NCI-H2196 treated with DMSO at 0.1 percent for 48 hours (cell line): ENCODE measurements at regions not wholly inside any gene's neighbourhood (a gene's known extent, or its start where the extent isn't known, plus 50 kb on each side); places are given as distances from the start of the nearest gene placed in this dataset.

Source experiments
- DNase-seq: peaks from one replicate; lab custom pipeline; 2025; ENCODE audit not compliant: unreplicated experiment; lab: John Stamatoyannopoulos, UW

DNA sequence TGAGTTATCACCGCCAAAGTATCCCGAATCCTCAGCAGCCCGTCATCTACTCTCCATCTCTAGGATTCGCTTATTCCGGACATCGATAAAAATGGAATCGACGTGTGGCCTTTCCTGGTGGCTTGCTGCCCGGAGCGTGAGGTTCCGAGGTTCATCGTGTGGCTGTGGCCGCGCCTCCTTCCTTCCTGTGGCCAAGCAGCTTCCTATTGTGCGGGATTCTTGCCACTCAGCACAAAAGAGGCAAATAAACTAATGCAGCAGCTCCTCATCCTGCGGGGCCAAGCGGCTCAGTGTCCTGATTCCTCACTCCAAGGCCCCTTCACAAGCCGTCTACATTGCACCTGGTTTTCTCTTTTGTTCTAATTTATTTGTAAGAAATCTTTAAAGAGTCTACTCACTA, 800.9 kb downstream of the CDH9 start:
- no peak for DNase-seq

DNA sequence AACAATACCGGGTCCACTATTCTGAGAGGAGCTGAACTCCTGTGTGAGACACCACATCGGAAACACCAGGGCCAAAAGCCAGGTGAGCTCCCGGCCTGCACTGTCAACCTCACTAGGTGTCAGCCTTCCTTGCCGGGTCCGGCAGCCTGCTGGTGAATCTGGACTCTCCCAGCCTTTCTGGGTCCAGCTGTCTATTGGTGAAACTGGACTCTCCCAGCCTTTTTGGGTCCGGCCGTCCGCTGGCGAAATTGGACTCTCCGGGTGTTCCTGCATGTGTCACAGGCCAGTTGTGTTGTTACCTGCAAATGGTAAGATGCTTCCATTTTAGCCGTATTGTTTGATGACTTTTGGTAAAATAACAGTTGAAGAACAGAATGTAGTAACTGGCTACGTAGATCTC, 801.5 kb downstream of the CDH9 start:
- no peak for DNase-seq

DNA sequence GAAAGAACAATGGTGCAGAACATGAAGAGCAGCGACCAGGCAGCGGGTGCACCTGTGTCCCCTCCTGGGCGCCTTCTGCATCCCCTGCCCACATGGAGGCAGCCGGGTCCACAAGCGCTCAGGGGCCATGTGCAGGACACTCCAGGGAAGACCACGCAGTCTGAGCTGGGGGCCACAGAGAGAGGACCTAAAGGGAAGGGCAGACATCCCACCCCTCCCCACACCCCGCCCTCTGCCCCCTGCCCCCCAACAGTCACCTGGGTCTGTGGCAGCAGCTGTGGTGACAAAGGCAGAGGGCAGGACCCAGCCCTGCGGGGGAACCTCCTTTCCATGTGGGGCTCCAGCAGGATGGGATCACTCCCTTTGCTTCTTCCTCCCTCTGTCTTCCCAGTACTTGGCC, 805.7 kb downstream of the CDH9 start:
- no peak for DNase-seq

DNA sequence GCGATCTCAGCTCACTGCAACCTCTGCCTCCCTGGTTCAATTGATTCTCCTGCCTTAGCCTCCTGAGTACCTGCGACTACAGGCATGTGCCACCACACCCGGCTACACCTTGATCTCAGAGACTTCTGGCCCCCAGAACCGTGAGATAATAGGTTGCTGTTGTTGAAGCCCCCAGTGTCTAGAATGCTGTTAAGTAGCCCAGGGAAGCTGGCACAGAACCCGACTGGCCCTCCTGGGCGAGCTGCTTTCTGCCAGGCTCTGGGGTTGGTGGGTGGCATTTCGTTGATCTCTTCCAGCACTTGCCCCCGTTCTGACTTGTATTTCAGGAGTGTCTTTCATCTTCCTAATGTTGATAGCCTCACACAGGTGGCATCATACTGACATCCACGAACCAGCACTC, 807.1 kb downstream of the CDH9 start:
- no peak for DNase-seq

DNA sequence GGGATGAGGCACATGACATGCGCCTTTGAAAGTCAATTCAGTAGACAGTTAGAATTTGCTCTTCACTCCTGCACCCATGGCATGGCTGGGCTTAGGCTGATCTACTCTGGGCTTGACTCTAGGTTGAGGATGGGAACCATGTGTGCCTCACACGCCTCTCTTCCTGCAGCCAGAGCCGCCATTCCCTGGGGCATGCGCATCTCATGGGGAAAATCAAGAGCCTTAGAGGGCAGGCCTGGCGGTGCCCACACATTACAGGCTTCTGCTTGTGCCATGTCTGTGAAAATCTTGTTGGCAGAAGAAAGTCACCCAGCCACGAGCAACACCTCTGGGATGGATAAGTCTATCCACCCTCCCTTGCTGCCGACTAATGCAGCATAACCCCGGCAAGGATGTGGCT, 808.5 kb downstream of the CDH9 start:
- no peak for DNase-seq

DNA sequence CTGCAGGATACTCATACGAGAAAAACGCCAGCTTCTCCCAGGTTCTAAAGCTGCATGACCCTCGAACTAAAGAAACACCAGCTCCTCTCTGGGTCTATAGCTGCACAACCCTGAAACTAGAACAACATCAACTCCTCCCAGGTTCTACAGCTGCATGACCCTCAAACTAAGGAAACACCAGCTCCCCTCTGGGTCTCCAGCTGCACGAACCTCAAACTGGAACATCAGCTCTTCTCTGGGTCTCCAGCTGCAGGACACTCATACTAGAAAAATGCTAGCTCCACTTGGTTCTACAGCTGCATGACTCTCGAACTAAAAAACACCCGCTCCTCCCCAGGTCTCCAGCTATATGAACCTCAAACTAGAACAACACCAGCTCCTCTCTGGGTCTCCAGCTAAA, 811.1 kb downstream of the CDH9 start:
- no peak for DNase-seq

DNA sequence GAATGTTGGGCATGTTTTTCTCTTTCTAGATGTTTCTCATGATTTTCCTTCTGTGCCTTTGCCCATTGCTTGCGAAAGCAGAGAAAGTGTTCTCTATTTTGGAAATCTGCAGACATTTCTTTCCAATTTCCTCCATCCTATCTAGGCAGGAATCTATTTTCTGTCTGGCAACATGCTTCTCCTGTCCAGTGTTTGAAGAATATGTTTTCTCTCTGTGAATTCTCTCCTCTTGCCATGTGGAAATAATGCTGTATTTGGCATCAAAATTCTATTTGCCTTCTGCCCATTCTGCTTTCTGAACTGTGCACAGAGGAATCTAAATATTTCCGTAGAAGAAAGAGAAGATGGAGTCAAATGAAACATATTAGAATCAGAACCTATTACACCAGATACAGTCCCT, 833.3 kb downstream of the CDH9 start:
- no peak for DNase-seq

DNA sequence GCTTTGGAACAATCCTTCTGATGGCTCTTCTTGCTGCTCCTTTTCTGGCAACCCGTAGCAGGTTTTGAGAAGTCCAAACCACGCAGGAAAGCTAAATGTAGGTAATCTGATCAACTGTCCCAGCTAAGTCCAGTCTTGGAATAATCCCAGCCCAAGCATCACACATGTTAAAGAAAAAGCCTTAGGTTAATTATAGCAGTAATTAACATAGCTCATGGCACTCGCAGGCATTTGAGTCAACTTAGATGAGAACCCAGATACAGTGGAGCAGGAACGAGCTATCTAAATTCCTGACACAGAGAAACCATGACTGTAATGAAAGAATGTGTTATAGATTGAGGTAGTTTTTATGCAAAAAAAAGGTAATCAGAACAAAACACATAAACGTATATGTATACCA, 844.8 kb downstream of the CDH9 start:
- no peak for DNase-seq

DNA sequence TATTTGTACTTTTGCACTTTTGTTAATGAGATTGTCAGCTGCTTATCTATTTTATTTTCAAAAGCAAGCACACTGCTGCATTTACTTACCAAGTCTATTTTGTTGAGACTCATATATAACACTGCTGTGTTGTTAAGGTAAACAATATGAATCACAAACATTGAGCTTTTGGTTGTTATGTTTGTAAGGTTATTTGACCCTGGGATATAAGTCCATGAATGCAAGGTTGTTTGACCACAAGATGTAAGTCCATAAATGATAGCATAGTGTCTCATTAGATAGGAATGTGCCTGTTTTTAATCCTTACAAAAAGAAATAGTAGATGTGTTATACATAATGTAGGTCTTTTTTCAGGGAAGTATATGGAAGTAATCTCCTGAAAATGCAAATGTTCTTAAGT, 845.9 kb downstream of the CDH9 start:
- no peak for DNase-seq

DNA sequence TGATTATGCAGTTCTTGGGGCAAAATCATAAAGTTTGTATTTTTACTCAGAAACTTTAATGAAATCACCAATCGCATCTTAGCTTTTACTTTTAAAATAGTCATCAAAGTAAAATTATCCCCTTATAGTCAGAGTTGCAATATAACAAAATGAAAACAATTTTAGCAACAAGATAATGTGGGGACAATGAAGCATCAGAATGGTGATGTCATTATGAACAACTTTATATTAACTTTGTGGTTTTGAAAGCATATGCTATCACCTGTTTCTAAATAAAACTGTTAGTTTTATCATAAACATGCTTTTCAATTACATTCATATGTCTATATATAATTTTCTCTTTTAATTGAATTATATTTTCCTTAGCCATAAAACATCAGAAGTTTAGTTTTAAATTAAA, 856.8 kb downstream of the CDH9 start:
- no peak for DNase-seq

DNA sequence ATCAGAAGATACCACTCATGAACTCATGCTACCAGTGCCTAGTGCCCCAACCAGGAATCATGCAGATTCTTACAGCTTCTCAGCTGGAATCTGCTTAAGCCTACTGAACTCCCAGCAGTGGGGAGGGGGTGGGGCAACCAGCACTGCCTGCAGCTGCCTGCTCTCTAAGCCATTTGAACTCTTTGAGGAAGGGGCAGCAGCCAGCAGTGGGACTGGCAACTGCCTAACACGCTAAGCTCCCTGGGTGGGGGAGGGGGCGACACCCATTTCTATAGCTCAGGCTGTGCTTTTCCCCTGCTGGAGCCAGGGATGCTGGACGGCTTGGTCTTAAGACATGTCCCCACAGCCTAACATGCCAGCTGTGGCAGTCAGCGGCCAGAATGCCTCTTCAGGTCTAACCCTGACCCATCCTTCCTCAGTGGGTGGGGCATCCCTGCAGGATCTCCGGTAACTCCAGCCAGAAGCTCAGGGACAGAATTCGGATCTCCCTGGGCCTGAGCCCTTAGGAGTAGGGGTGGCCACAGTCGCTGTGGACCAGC, 889.7 kb downstream of the CDH9 start:
- no peak for DNase-seq

DNA sequence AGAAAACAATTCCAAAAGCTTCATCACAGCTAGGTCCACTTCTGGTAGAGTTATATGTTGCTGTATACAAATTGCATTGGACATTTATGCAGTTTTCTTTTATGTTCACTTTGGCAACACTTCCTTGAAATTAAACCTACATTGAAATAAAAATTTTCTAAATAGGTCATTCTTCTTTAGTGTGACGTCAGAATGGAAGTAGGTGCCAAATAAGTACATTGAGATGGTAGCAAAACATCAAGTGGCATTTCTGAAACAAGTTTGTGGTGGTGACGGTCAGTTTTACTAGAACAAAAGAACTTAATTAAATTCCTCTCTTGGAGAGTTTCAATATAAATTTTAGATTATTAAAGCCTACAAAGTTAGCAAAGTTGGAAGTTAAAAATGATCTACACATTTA, 895.1 kb downstream of the CDH9 start:
- DNase-seq = no peak

DNA sequence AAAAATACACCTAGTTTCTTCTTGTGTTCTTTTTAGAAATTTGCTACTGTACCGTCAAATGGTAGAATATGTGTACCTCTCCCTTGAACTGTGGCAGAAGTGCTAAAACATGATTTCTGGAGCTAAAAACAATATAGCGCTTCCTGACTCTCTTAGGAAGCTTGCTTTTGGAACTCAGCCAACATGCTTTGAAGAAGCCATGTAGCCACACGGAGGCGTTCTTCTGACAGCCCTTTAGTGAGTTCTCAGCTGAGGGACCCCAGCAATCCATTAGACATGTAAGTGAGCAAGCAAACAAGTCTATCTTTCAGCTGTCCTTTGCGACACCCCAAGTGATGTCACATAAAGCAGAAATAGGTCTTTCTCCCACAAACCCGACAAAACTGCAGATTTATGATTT, 917.0 kb downstream of the CDH9 start:
- DNase-seq = no peak

DNA sequence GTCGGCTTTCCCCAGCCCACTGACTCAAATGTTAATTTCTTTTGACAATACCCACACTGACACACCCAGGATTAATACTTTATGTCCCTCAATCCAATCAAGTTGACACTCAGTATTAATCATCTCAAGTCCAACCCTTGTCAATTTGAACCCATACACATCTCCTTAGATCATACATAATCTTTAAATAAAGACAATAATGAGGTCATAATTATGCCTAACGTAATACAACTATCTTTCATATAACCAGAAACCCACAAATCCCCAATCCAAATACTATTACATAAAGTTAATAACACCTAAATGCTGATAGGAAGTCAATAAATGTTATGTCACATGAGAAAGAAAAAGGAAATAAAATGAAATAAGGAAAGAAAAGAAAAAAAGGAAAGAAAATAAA, 934.2 kb downstream of the CDH9 start:
- no peak for DNase-seq

DNA sequence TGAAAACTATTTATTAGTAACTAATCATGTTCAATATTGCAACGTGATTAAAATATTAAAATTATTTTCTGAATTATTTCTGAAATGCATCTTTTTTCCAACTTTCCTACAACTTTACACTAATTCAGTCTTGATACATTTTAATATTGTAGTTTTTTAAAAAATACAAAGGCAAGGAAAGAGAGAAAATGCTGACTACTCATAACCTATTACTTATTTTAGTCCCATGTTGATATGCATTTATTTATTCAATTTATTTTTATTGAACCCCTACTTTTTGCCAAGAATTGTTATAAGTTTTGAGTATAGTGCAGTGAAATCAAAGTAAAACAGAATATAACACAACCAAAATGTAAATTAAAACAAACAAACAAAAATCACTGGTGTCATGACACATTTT, 978.2 kb downstream of the CDH9 start:
- no peak for DNase-seq

DNA sequence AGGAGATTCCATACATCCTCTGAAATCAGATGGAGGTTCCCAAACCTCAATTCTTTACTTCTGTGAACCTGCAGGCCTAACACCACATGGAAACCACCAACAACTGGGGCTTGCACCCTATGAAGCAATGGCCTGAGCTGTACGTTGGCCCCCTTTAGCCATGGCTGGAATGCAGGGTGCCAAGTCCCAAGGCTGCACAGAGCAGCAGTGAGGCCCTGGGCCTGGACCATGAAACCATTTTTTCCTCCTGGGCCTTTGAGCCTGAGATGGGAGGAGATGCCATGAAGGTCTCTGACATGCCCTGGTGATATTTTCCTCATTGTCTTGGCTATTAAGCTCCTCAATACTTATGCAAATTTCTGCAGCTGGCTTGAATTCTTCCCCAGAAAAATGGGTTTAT, 983.8 kb downstream of the CDH9 start:
- no peak for DNase-seq

DNA sequence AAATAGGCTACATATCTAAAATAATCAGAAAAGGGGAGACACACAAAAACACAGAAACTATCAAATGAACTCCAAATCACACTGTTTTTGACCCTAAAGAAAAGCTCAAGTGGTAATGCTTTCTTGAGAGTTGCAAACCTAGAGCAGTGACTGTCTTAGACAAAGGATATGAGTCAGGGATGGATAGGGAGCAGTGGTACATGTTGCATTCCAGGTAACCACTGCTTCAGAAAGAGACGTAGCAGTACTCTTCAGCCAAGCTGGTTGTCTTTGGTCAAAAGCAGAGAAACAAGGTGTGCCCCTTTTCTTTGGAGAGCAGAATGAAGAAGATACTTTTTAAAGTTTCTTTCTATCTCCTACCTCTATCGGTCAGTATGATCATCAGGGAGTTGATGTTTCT, 1003.6 kb downstream of the CDH9 start:
- DNase-seq = no peak

DNA sequence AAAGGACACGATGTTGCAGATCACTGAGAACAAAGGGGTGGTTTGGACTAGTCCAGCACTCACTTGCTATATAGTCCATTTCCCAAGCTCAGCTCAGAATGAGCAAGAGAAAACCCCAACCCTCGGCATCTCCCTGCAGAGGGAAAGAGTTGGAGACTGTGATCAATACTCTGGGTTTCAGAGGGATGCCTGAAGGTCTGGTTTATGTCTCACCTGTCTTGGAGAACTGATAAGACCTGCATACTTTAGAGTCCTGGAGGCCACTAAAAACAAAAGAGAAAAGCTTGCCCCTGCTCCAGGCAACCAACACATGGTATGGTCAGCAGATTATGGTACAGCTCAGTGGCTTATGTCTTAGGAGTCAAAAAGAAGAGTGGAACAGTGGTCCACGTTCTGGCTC, 1006.9 kb downstream of the CDH9 start:
- no peak for DNase-seq

DNA sequence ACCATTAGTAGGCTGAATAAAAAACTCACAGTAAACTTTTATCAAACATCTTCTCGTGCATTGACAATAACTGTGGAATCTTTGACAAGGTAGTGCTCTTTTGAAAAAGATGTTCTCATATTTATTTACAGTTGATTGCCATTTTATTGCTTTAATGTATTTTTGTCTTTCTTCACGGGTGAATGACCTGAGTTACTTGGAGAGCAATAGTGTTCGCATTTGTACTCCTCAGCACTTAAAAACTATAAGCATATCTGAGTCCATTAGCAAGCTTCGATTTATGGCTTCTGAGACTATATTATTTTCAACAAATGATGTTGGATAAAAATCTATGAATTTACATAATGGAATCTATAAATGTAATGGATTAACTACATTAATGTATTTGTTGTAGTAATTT, 1012.3 kb downstream of the CDH9 start:
- DNase-seq = no peak

DNA sequence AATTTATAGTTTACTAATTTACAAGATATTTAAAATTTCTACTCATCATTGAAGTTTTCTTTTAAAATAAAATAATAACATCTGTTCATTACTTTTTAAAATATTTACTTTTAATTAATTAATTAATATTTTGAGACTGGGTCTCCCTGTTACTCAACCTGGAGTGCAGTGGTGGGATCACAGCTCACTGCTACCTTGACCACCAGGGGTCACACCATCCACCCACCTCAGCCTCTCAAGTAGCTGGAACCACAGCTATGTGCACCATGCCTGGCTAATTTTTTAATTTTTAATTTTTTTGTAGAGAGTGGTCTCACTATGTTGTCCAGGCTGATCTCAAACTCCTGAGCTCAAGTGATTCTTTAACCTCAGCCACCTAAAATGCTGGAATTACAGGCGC, 1013.6 kb downstream of the CDH9 start:
- DNase-seq = no peak

DNA sequence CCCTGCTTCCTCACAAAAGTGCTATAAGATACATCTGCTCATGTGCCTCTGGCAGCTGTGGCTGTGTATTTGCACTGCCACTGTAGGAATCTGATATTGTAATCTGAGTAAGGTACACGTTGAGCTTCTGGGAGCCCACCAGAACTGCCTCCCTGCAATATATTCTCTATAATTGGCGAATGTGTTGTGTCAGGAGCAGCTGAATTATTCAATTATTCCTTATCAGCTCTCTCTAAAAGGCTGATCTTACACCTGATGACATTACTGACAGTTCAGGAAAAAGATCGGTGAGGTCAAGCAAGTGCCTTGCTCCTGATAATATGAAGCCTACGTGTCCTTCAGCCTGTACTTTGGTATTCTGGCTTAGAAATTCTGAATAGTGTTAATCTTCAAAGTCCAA, 1015.0 kb downstream of the CDH9 start:
- no peak for DNase-seq

DNA sequence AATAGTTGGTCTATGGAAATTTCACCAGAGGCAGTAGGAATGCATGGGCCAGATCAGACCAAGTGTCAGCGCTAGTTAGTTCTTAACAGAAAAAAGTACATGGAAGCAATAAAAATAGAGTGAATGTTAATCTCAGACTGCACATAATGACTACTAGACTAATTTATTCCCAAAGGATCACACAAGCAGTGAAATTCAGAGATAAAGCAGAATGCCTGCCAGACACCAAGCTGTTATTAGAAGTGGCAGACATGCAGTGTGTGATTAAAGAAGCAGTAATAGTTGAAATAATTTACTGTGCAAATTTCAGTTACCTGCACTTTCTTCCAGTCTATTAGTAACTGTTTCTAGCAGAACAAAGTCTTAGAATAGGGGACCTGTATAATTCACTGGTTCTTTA, 1024.2 kb downstream of the CDH9 start:
- DNase-seq = no peak

DNA sequence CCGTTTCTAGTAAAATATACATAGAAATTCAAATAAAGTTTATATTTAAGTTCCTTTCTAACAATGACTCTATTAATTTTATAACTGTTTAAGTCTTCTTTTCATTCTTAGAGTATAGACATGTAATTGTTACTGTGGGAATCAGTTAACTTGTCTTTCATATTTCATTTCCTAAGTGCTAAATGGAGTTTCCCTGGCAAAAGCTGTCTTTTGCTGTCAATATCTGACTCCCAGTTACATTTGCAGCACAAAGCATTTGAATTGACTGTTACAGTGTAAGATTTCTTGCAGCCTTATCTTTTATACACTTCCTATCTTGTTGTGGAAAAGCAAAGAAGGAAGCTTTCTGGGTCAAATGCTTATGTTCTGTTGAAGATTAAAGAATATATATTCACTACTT, 1026.3 kb downstream of the CDH9 start:
- no peak for DNase-seq

DNA sequence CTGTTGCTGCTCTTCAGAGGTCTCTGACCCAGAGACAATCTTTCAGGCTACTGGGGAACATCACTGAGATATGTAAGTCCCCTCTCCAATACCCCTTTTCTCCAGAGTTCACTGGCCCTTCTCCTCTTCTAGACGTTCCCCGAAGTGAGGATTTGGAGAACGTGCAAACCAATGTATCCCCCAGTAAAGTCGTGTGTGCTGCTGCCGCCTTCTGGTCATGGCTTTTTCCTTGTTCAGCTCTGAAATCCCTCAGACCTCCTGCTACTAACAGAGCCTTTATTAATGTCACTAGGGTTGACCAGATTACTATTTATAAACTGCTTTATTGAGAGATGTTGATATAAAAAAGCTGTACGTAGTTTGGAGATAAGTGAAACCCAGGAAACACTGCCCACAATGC, 1028.6 kb downstream of the CDH9 start:
- no peak for DNase-seq
